Prostate gland (tissue), 2 donors: ENCODE measurements at regions not wholly inside any gene's neighbourhood (a gene's known extent, or its start where the extent isn't known, plus 50 kb on each side); places are given as distances from the start of the nearest gene placed in this dataset.
A peak's percentile ranks its signal among the peaks of the same experiment; 100 is the strongest.

ENCODE experiments used
- DNase-seq: peaks from one replicate; pipeline ENCODE4 v3.0.0-alpha.2; 2019; ENCODE audit warnings: low spot score
- H3K27ac ChIP-seq, 2 donors: fragments of 200-600 bp; sonication (generic); 2 replicates each; pipeline ENCODE4 v1.5.1; 2017 to 2019
- H3K27me3 ChIP-seq: fragments of 200-600 bp; sonication (generic); replicated peaks from 2 replicates; pipeline ENCODE4 v1.5.1; 2019; ENCODE audit not compliant: insufficient read depth
- H3K36me3 ChIP-seq, 2 donors: fragments of 200-600 bp; sonication (generic); 1 replicate in 1 of 2; 2 replicates in 1 of 2; pipeline versions ENCODE4 v1.5.1 to v1.8.1; 2017 to 2019
- H3K4me1 ChIP-seq: fragments of 200-600 bp; sonication (generic); replicated peaks from 2 replicates; pipeline ENCODE4 v1.5.1; 2019
- H3K4me3 ChIP-seq, 2 donors: fragments of 200-600 bp; sonication (generic); 2 replicates each; pipeline ENCODE4 v1.5.1; 2017 to 2019
- H3K9me3 ChIP-seq: fragments of 200-600 bp; sonication (generic); 2 replicates; pipeline ENCODE4 v1.5.1; 2017
- CTCF ChIP-seq, 4 experiments: fragments of 200-600 bp in 2 of 4; fragments of 450-650 bp in 2 of 4; sonication (generic) in 2 of 4; IDR thresholded peaks; 1 replicate in 3 of 4; 2 replicates in 1 of 4; pipeline ENCODE4 v1.5.1; 2016 to 2019; ENCODE audit warnings: antibody characterized with exemption in 4 of 4, mild to moderate bottlenecking in 2 of 4, moderate library complexity in 2 of 4
- POLR2A ChIP-seq: fragments of 450-650 bp; IDR thresholded peaks from one replicate; pipeline ENCODE4 v1.6.1; 2016; ENCODE audit warnings: antibody characterized with exemption, mild to moderate bottlenecking
- POLR2AphosphoS5 ChIP-seq: sonication (generic); formaldehyde crosslinking; IDR thresholded peaks from one replicate; pipeline ENCODE4 v1.6.1; 2017; ENCODE audit warnings: antibody characterized with exemption
- WGBS: methylation state at CpG from one replicate; pipeline ENCODE4 v1.1.5; 2018; 5-methylcytosine and 5-hydroxymethylcytosine counted together
- intact Hi-C: fragments of 100-400 bp; cut with DNase I; formaldehyde crosslinking; loops from one replicate; pipeline ENCODE4 v1.14.2; 2022

- Histone ChIP-seq H3K36me3 (no peaks in the 10 kb centered on the region), H3K4me1 (no peaks in the 10 kb centered on the region), H3K4me3 (no peak overlapping the region), H3K9me3 (no peaks in the 10 kb centered on the region), H3K27me3 (no peaks in the 10 kb centered on the region), H3K27ac (no peak overlapping the region)
- intact Hi-C loops: no loop called here
- DNase-seq: peak; percentile 41
- 14% methylated on average over 7 of the region's 7 CpGs for WGBS
- peak in 3 of 4 experiments; percentile 48 to 68 (median 56) for TF ChIP-seq CTCF (IDR thresholded peaks at IDR 0.05)
- TF ChIP-seq POLR2A: no peak
These were observed 86.7 kb downstream of the C18orf54 start for GRCh38 chr18:54444319-54444914.

- H3K9me3 ChIP-seq: no peaks in the 10 kb centered on the region
- TF ChIP-seq POLR2AphosphoS5: no peak
- no peak for TF ChIP-seq CTCF (IDR thresholded peaks at IDR 0.05)
- no peak for TF ChIP-seq POLR2A
- H3K36me3 ChIP-seq: no peaks in the 10 kb centered on the region
- H3K27ac ChIP-seq: no peak overlapping the region
- intact Hi-C loops: no loop called here
- no peaks in the 10 kb centered on the region for H3K27me3 ChIP-seq
- H3K4me1 ChIP-seq: no peaks in the 10 kb centered on the region
- DNase-seq: no peak
- no peak overlapping the region for H3K4me3 ChIP-seq
These were observed 96.3 kb downstream of the C18orf54 start for GRCh38 chr18:54453996-54454395.

GRCh38 chr18:54465502-54465901 lies 107.8 kb downstream of the C18orf54 start:
- Histone ChIP-seq H3K27me3 (no peaks in the 10 kb centered on the region), H3K27ac (no peak overlapping the region), H3K36me3 (no peaks in the 10 kb centered on the region), H3K9me3 (no peaks in the 10 kb centered on the region), H3K4me3 (no peak overlapping the region), H3K4me1 (no peaks in the 10 kb centered on the region)
- TF ChIP-seq POLR2AphosphoS5: no peak
- TF ChIP-seq POLR2A: no peak
- no peak for TF ChIP-seq CTCF (IDR thresholded peaks at IDR 0.05)
- WGBS: 88% methylated on average over 2 of the region's 2 CpGs
- intact Hi-C loops: no loop called here
- DNase-seq: no peak

GRCh38 chr18:54466248-54467005 lies 108.7 kb downstream of the C18orf54 start:
- intact Hi-C loops: no loop called here
- Histone ChIP-seq H3K4me3 (no peak overlapping the region), H3K27me3 (no peaks in the 10 kb centered on the region), H3K27ac (no peak overlapping the region), H3K4me1 (no peaks in the 10 kb centered on the region), H3K36me3 (no peaks in the 10 kb centered on the region), H3K9me3 (no peaks in the 10 kb centered on the region)
- 75% methylated on average over 3 of the region's 3 CpGs for WGBS
- no peak for DNase-seq
- TF ChIP-seq POLR2A: no peak
- no peak for TF ChIP-seq CTCF (IDR thresholded peaks at IDR 0.05)
- TF ChIP-seq POLR2AphosphoS5: no peak

GRCh38 chr18:54479365-54479764 lies 111.7 kb upstream of the DYNAP start:
- TF ChIP-seq POLR2A (no peak), POLR2AphosphoS5 (no peak), CTCF (IDR thresholded peaks at IDR 0.05) (no peak)
- WGBS: 31% methylated on average over 5 of the region's 5 CpGs
- Histone ChIP-seq H3K27me3 (no peaks in the 10 kb centered on the region), H3K4me3 (no peak overlapping the region), H3K4me1 (no peaks in the 10 kb centered on the region), H3K27ac (no peak overlapping the region), H3K9me3 (no peaks in the 10 kb centered on the region), H3K36me3 (no peaks in the 10 kb centered on the region)
- DNase-seq: no peak
- intact Hi-C loops: no loop called here
